GM12891 (cell line): ENCODE measurements at regions not wholly inside any gene's neighbourhood (a gene's known extent, or its start where the extent isn't known, plus 50 kb on each side); places are given as distances from the start of the nearest gene placed in this dataset.

Experiments
- DNase-seq: peaks from one replicate; pipeline ENCODE4 v3.0.0; 2011; ENCODE audit warnings: low spot score; ENCODE audit not compliant: insufficient read length
- FAIRE-seq: peaks from 2 replicates; lab custom pipeline; 2011; peaks lifted over from hg19 to GRCh38; lab: Jason Lieb, UNC
- PAX5 ChIP-seq: IDR thresholded peaks from 2 replicates; pipeline ENCODE4 v1.6.1; 2011; ENCODE audit warnings: low read length, moderate library complexity, mild to moderate bottlenecking; ENCODE audit not compliant: insufficient read depth, severe bottlenecking
- POLR2A ChIP-seq: IDR thresholded peaks from 2 replicates; pipeline ENCODE4 v1.6.1; 2011; ENCODE audit warnings: low read depth, low read length, control low read depth
- POLR2AphosphoS5 ChIP-seq: IDR thresholded peaks from 2 replicates; pipeline ENCODE4 v1.6.1; 2011; ENCODE audit warnings: low read depth, low read length, control low read depth
- POU2F2 ChIP-seq: IDR thresholded peaks from 2 replicates; pipeline ENCODE4 v1.6.1; 2011; ENCODE audit warnings: low read depth, mild to moderate bottlenecking, control low read depth, low read length, moderate library complexity
- SPI1 ChIP-seq: IDR thresholded peaks from 2 replicates; pipeline ENCODE4 v1.6.1; 2011; ENCODE audit warnings: low read depth, low read length, control low read depth
- TAF1 ChIP-seq: IDR thresholded peaks from 2 replicates; pipeline ENCODE4 v1.6.1; 2011; ENCODE audit warnings: low read depth, low read length, control low read depth

DNA sequence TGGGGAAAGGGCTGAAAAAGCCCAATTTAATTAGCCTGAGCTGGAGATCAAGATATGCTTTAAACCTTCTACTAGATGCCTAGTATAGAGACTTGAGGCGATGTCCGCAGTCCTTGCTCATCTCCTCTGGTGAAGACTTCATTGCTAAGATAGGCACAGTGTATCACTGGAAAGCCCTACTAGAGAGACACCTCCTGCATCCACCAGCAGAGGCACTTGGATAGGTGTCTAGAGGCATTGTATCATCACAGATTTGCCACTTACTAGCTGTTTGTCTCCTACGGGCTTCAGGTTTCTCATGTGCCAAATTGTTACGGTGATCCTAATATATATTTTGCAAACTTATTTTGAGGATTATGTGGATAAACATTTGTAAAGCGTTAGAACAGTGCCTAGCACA lies 1048.5 kb downstream of the GALC start:
- TF ChIP-seq PAX5 = no peak
- TF ChIP-seq TAF1 = no peak
- FAIRE-seq (no peak), DNase-seq (no peak)

DNA sequence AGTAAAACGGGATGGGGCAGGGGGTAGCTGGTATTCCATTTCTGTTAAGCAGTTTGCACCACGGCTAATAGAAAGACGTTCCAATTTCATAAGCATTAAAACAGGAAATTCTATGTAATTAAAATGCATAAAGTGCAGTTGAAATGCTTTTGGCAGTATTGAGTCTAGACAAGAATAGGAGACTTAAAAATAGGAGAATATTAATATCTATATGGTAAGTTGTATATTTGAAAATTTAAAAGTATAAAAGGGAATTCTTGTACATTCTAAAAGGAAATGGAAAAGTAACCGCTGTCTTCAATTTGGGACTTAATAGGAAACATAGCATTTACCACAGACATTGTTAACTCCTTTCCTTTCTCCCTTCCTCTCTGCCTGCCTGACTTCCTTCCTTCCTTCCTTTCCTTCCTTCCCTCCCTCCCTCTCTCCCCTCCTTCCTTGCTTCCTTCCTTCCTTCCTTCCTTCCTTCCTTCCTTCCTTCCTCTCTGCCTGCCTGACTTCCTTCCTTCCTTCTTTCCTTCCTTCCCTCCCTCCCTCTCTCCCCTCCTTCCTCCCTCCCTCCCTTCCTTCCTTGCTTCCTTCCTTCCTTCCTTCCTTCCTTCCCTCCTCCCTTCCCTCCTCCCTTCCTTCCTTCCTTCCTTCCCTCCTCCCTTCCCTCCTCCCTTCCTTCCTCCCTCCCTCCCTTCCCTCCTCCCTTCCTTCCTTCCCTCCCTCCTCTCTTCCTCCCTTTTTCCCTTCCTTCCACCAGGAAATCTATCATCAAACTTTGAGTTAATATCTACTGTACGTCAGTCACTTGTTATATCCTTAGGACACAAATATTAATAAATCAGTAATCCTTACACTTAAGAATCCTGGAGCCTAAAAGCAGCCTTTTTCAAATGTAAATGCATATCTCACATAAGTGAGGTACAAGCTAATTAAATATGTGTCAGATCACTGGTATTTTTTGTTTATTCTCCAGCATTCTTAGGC lies 1049.3 kb downstream of the GALC start:
- FAIRE-seq = no peak
- no peak for DNase-seq
- TF ChIP-seq SPI1 (no peak), POU2F2 (no peak), POLR2AphosphoS5 (no peak), POLR2A (no peak), PAX5 (no peak), TAF1 (no peak)

DNA sequence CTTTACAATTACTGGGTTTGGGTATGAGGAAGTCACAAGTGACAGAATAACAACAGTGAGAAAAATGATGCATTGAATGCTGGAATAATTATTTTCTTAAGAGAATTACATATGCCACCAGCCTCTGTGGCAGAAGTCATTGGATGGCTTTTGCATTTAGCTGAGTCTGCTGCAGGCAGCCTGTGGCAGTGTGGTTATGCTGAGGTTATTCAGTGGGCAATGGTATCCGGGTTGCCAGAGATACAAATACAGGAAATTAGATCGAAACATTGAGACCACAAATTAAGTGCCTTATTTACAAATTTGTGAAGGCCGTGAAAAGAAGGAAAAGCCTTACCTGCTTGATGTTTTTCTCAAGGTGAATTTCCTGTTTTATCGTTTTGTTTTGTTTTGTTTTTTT lies 1050.0 kb downstream of the GALC start:
- DNase-seq (no peak), FAIRE-seq (no peak)
- no peak for TF ChIP-seq TAF1
- no peak for TF ChIP-seq POLR2AphosphoS5
- TF ChIP-seq POLR2A = no peak
- no peak for TF ChIP-seq PAX5
- no peak for TF ChIP-seq POU2F2
- no peak for TF ChIP-seq SPI1

DNA sequence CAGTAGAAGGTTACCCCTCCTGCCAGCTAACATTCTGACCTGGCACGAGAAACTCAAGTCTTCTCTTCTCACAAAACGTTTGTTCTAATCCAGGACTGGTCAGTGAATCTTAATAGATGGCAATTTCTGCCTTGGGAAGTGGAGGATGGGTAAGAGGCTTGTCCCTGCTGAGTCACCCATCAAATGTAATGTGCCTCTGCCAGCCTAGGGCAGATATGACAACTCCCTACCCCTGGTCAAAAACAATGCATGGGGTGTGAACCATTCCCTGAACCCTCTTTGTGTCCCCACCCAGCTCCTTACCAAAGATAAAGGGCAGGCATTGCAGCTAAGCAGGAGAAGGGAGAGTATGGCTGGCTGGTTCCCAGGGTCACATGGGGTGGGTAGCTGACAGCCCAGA lies 1052.9 kb downstream of the GALC start:
- no peak for FAIRE-seq
- TF ChIP-seq POLR2AphosphoS5 = no peak
- TF ChIP-seq POLR2A = no peak
- TF ChIP-seq TAF1 = no peak
- no peak for TF ChIP-seq SPI1
- TF ChIP-seq POU2F2 = no peak
- no peak for TF ChIP-seq PAX5
- DNase-seq = no peak

DNA sequence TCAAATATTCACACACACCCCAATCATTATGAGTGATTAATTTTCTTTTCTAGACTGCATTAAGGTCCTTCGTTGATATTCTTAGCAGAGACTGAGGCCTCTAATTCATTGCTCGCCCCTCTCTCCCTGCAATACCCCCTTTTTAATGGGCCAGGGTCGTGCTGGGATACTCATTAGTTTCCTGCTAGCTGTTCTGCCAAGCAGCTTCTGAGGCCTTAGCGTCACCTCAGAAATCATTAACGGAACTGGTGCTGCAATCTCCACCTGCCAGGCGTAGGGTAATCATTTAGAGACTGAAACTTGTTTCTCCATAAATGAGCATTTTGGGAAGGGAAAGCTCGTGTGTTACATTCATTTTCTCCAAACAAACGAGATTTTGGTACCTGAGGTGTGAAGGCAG lies 1054.7 kb downstream of the GALC start:
- no peak for DNase-seq
- TF ChIP-seq SPI1 (no peak), POU2F2 (no peak), TAF1 (no peak), PAX5 (no peak), POLR2A (no peak), POLR2AphosphoS5 (no peak)
- FAIRE-seq = no peak

DNA sequence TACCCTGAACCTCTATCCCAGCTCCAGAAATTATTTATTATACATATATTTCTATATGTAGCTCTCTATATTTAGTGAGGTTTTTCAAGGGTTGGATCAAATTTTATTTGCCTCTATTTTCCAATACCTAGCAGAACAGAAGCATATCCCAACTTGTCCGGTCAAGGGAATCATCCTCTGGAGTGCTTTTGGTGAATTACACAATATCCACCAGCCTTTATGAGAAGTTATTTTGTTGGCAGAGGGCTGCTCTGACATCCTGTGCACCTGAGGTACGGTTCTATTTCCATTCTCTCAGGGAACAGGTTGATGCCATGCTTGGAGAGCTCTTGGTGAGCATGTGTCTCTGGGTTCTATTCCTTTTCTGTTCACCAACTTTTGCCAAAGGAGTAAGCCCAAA lies 1056.4 kb downstream of the GALC start:
- FAIRE-seq = no peak
- DNase-seq = no peak
- TF ChIP-seq POLR2A (no peak), POU2F2 (no peak), TAF1 (no peak), POLR2AphosphoS5 (no peak), PAX5 (no peak), SPI1 (no peak)

DNA sequence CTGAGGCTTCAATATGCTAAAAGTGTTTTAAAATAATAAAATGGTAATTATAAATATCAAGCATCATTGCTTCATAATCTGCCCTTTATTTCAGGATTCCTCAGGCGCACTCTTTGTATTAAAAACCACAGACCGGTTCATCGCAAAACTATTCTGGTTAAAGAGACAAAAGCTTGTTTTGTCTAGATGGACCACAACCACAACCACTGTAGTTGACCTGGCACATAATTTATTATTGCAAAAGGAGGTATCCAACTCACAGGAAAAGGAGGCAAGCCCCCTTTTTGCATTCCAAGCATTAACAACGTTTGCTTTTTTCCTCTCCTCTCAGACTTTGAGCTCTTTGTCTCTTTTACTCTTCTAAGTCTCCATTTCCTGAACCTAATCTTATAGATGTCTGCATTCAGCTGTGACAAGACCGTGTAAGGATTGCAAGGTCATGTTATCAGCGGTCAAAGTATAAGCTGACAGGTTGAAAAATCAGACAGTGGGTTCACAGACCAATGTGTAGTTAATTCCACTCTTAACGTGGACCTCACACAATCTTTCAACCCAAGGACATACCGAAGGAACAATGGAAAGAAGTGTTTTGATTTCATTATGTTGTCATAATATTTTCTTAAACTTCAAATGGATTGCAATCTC lies 1057.6 kb downstream of the GALC start:
- TF ChIP-seq PAX5 = no peak
- no peak for TF ChIP-seq POLR2A
- no peak for TF ChIP-seq SPI1
- TF ChIP-seq POLR2AphosphoS5 = no peak
- TF ChIP-seq TAF1 = no peak
- no peak for TF ChIP-seq POU2F2
- FAIRE-seq (no peak), DNase-seq (no peak)

DNA sequence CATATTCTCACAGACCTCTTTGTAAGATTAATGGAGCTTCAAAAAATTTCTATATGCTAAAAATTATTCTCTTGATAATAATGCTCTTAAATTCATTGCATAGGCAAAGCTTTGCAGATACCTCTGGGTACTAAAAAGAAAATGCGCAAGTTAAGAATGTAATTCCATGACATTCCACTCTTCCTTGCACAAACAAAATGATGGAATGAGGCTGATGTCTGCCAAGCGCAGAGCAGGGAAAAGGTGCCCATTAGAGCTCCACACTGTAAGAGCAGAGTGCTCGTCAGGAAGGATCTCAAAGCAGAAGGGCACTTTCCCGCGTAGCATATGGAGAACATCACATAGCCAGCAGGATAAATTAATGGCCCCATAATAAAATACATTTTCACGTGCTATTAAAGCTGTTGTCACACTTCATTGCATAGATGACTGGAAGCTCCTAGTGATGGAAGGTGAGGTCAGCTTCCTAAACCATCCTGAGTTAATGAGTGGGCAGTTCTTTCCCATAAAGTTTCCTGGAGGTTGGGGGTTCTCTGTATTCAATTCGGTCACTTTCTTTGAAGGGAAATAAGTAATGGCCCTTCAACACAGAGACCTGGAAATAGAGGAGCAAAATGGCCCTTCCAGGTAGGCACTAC lies 1058.9 kb downstream of the GALC start:
- TF ChIP-seq POLR2A (no peak), TAF1 (no peak), POLR2AphosphoS5 (no peak), PAX5 (no peak), POU2F2 (no peak), SPI1 (no peak)
- FAIRE-seq (no peak), DNase-seq (no peak)

DNA sequence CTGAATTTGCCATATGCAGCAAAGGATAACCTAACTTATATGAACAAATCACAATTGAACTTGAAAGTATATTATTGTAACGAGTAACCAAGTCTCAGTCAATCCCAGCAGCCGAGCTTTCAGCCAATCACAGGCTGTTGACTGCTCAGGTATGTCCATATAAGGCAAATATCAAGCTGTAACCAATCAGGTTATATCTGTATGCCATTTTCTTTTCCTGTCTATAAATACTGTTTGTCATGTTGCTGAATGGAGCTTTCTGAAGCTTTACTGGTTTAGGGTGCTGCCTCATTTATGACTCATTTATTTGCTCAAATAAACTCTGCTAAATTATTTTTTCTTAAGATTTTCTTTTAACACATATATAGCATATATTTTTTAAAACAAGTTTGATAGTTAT lies 1059.5 kb downstream of the GALC start:
- no peak for DNase-seq
- TF ChIP-seq SPI1 (no peak), POLR2A (no peak), PAX5 (no peak), POU2F2 (no peak), POLR2AphosphoS5 (no peak), TAF1 (no peak)

DNA sequence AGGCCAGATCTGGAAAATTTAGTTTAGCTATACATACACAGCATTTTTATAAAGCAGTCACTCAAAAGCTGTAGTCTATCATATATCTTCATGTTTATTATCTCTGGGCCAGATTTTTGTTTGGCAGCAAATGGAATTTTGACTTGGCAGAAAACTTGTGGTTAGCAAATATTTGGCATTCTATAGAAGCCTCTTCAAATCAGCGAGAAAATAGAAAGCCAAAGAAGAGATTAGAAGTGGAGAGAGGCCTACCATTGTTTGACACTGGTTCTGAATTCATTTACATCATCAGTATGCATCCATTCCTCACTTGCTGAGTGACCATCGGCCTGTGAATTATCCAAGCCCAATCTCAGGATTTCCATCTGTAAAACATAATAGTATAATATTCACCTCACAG lies 1077.6 kb downstream of the GALC start:
- FAIRE-seq (no peak), DNase-seq (no peak)
- TF ChIP-seq POLR2A (no peak), PAX5 (no peak), POLR2AphosphoS5 (no peak), TAF1 (no peak), POU2F2 (no peak), SPI1 (no peak)

More for the DNA sequence above, 1059.5 kb downstream of the GALC start:
- FAIRE-seq = no peak
